Lower leg skin (tissue), 3 donors: ENCODE measurements at regions not wholly inside any gene's neighbourhood (a gene's known extent, or its start where the extent isn't known, plus 50 kb on each side); places are given as distances from the start of the nearest gene placed in this dataset.

Source experiments
- CTCF ChIP-seq, 3 donors: fragments of 450-650 bp; IDR thresholded peaks; one replicate each; pipeline ENCODE4 v1.5.1; 2016; ENCODE audit warnings: antibody characterized with exemption in 3 of 3, mild to moderate bottlenecking in 3 of 3, moderate library complexity in 2 of 3
- POLR2A ChIP-seq, 2 donors: fragments of 450-650 bp; IDR thresholded peaks; one replicate each; pipeline ENCODE4 v1.6.1; 2016 to 2017; ENCODE audit warnings: antibody characterized with exemption in 2 of 2, mild to moderate bottlenecking in 1 of 2, moderate library complexity in 1 of 2

GRCh38 chr21:26698416-26698815 lies 125.3 kb upstream of the CYYR1 start:
- TF ChIP-seq CTCF (IDR thresholded peaks at IDR 0.05) (no peak), POLR2A (IDR thresholded peaks at IDR 0.05) (no peak)
